B cell (primary cell): ENCODE measurements at regions not wholly inside any gene's neighbourhood (a gene's known extent, or its start where the extent isn't known, plus 50 kb on each side); places are given as distances from the start of the nearest gene placed in this dataset.

Experiments used
- ATAC-seq: fragments of 200-7000 bp; cut with Tn5 transposase; one replicate; pipeline ENCODE4 v1.10.0; 2021; ENCODE audit warnings: low read depth, mild to moderate bottlenecking, moderate number of reproducible peaks, moderate library complexity
- CTCF ChIA-PET: fragments of 350-600 bp; sonication (Branson Sonifier 250); formaldehyde crosslinking; loops from one replicate; lab custom pipeline; 2021; ENCODE audit warnings: antibody characterized with exemption, inconsistent platforms; lab: Charles Lee
- POLR2A ChIA-PET: fragments of 350-600 bp; sonication (Branson Sonifier 250); formaldehyde crosslinking; loops from one replicate; lab custom pipeline; 2021; ENCODE audit warnings: antibody characterized with exemption; lab: Charles Lee
- DNase-seq: peaks from one replicate; pipeline ENCODE4 v3.0.0; 2013
- H2AFZ ChIP-seq: 2 replicates; pipeline ENCODE4 v1.6.1; 2012; ENCODE audit warnings: mild to moderate bottlenecking, low read depth, low read length; ENCODE audit not compliant: insufficient read depth, poor library complexity, severe bottlenecking
- H3K27ac ChIP-seq, 2 donors: 1 replicate in 1 of 2; 2 replicates in 1 of 2; pipeline ENCODE4 v1.5.1; 2012 to 2013; ENCODE audit warnings: low read length in 2 of 2, mild to moderate bottlenecking in 2 of 2, moderate library complexity in 1 of 2
- H3K27me3 ChIP-seq, 4 experiments: fragments of 200-600 bp in 1 of 4; sonication (generic) in 1 of 4; replicated peaks in 1 of 4; 1 replicate in 2 of 4; 2 replicates in 2 of 4; pipeline versions ENCODE4 v1.6.1 to v1.7.0; 2013 to 2016; ENCODE audit warnings: low read length in 3 of 4, mild to moderate bottlenecking in 2 of 4, mixed read lengths in 1 of 4, moderate library complexity in 1 of 4; ENCODE audit not compliant: insufficient read depth in 4 of 4, control insufficient read depth in 3 of 4; ENCODE audit errors: control extremely low read depth in 1 of 4
- H3K36me3 ChIP-seq, 2 experiments: replicated peaks in 1 of 2; 1 replicate in 1 of 2; 2 replicates in 1 of 2; pipeline versions ENCODE4 v1.6.1 to v1.7.1; 2013; ENCODE audit warnings: low read length in 1 of 2; ENCODE audit not compliant: insufficient read depth in 2 of 2, control insufficient read depth in 1 of 2; ENCODE audit errors: control extremely low read depth in 1 of 2, extremely low read depth in 1 of 2
- H3K4me1 ChIP-seq, 2 donors: fragments of 200-600 bp in 1 of 2; sonication (generic) in 1 of 2; 1 replicate in 1 of 2; 2 replicates in 1 of 2; pipeline versions ENCODE4 v1.5.1 to v1.6.1; 2013 to 2017; ENCODE audit warnings: low read length in 2 of 2; ENCODE audit not compliant: control insufficient read depth in 2 of 2, insufficient read depth in 2 of 2
- H3K4me2 ChIP-seq: replicated peaks from 2 replicates; pipeline ENCODE3; 2012; ENCODE audit warnings: mild to moderate bottlenecking, low read depth, low read length; ENCODE audit not compliant: poor library complexity, severe bottlenecking
- H3K4me3 ChIP-seq, 5 experiments: fragments of 200-600 bp in 1 of 5; sonication (generic) in 1 of 5; 1 replicate in 3 of 5; 2 replicates in 2 of 5; pipeline versions ENCODE4 v1.5.1 to v1.7.0; 2011 to 2016; ENCODE audit warnings: low read length in 4 of 5, mild to moderate bottlenecking in 4 of 5, low read depth in 2 of 5, control low read depth in 1 of 5, moderate library complexity in 1 of 5; ENCODE audit not compliant: insufficient read depth in 1 of 5; ENCODE audit errors: control extremely low read depth in 1 of 5, extremely low read depth in 1 of 5
- H3K79me2 ChIP-seq: fragments of 200-600 bp; sonication (generic); one replicate; pipeline ENCODE4 v1.6.0; 2016; ENCODE audit warnings: low read length; ENCODE audit not compliant: control insufficient read depth, insufficient read depth
- H3K9ac ChIP-seq: fragments of 200-600 bp; sonication (generic); 2 replicates; pipeline ENCODE4 v1.6.1; 2017; ENCODE audit warnings: mild to moderate bottlenecking, low read length, moderate library complexity
- H3K9me3 ChIP-seq, 3 donors: one replicate each; pipeline versions ENCODE4 v1.6.1 to v1.7.1; 2013; ENCODE audit warnings: low read length in 2 of 3; ENCODE audit not compliant: control insufficient read depth in 2 of 3, insufficient read depth in 1 of 3; ENCODE audit errors: control extremely low read depth in 1 of 3
- H4K20me1 ChIP-seq: 2 replicates; pipeline ENCODE4 v1.6.0; 2012; ENCODE audit warnings: mild to moderate bottlenecking, low read length; ENCODE audit not compliant: insufficient read depth, control insufficient read depth, poor library complexity, severe bottlenecking
- H3K27ac Mint-ChIP-seq: one replicate; pipeline ENCODE4 v1.8.0; 2021; ENCODE audit warnings: mixed read lengths
- H3K27me3 Mint-ChIP-seq: one replicate; pipeline ENCODE4 v1.8.0; 2021; ENCODE audit warnings: mixed read lengths
- H3K4me1 Mint-ChIP-seq: one replicate; pipeline ENCODE4 v1.8.0; 2021; ENCODE audit warnings: mixed read lengths
- H3K4me3 Mint-ChIP-seq: one replicate; pipeline ENCODE4 v1.8.0; 2021; ENCODE audit warnings: mixed read lengths
- H3K9me3 Mint-ChIP-seq: one replicate; pipeline ENCODE4 v1.8.0; 2022; ENCODE audit warnings: mixed read lengths; ENCODE audit not compliant: insufficient read depth
- CTCF ChIP-seq: fragments of 200-600 bp; IDR thresholded peaks from one replicate; pipeline ENCODE4 v1.8.0; 2022; ENCODE audit warnings: antibody characterized with exemption, mild to moderate bottlenecking
- EZH2 ChIP-seq: IDR thresholded peaks from 2 replicates; pipeline ENCODE4 v1.6.1; 2012; ENCODE audit warnings: borderline replicate concordance, low read depth, mild to moderate bottlenecking, moderate library complexity, low read length; ENCODE audit not compliant: insufficient read depth, poor library complexity, severe bottlenecking
- WGBS: methylation state at CpG from one replicate; pipeline ENCODE4 v1.1.5; 2013; ENCODE audit warnings: missing lambda C conversion rate; ENCODE audit not compliant: insufficient coverage; 5-methylcytosine and 5-hydroxymethylcytosine counted together
- intact Hi-C: fragments of 100-400 bp; cut with micrococcal nuclease; formaldehyde crosslinking; loops from one replicate; pipeline ENCODE4 v1.10.0; 2022

GRCh38 chrX:5752831-5753230, 475.8 kb downstream of the NLGN4X start:
- no CpG with 5 or more reads among the region's 1 CpG for WGBS
- POLR2A ChIA-PET = no interaction called here
- H3K27me3 ChIP-seq = no peaks in the 10 kb centered on the region
- H3K4me2 ChIP-seq = no peak overlapping the region
- H3K9me3 ChIP-seq = no peaks in the 10 kb centered on the region
- Mint-ChIP-seq H3K27me3 (no peaks in the 10 kb centered on the region), H3K4me3 (no peak overlapping the region), H3K27ac (no peak overlapping the region), H3K4me1 (no peaks in the 10 kb centered on the region), H3K9me3 (no peaks in the 10 kb centered on the region)
- no peak overlapping the region for H3K9ac ChIP-seq
- DNase-seq (no peak), ATAC-seq (no peak)
- no peaks in the 10 kb centered on the region for H4K20me1 ChIP-seq
- H2AFZ ChIP-seq = no peak overlapping the region
- CTCF ChIA-PET = no interaction called here
- intact Hi-C loops = no loop called here
- H3K4me1 ChIP-seq = no peaks in the 10 kb centered on the region
- H3K4me3 ChIP-seq = no peak overlapping the region
- H3K79me2 ChIP-seq = no peaks in the 10 kb centered on the region
- TF ChIP-seq CTCF (no peak), EZH2 (no peak)
- no peak overlapping the region for H3K27ac ChIP-seq
- H3K36me3 ChIP-seq = no peaks in the 10 kb centered on the region

- H3K9me3 Mint-ChIP-seq = no peaks in the 10 kb centered on the region
- CTCF ChIA-PET = no interaction called here
- no CpG with 5 or more reads among the region's 9 CpGs for WGBS
- no peak overlapping the region for H3K4me3 Mint-ChIP-seq
- Histone ChIP-seq H3K4me2 (no peak overlapping the region), H3K27ac (no peak overlapping the region), H3K79me2 (no peaks in the 10 kb centered on the region), H2AFZ (no peak overlapping the region), H3K9me3 (no peaks in the 10 kb centered on the region), H3K9ac (no peak overlapping the region), H4K20me1 (no peaks in the 10 kb centered on the region), H3K27me3 (no peaks in the 10 kb centered on the region), H3K4me3 (no peak overlapping the region), H3K36me3 (no peaks in the 10 kb centered on the region), H3K4me1 (no peaks in the 10 kb centered on the region)
- ATAC-seq = no peak
- POLR2A ChIA-PET = no interaction called here
- no peaks in the 10 kb centered on the region for H3K4me1 Mint-ChIP-seq
- H3K27me3 Mint-ChIP-seq = no peaks in the 10 kb centered on the region
- intact Hi-C loops = no loop called here
- H3K27ac Mint-ChIP-seq = no peak overlapping the region
- no peak for TF ChIP-seq CTCF
- TF ChIP-seq EZH2 = no peak
- no peak for DNase-seq
Measured at GRCh38 chrX:5748586-5749150, 480.0 kb downstream of the NLGN4X start.
